K562 (cell line): ENCODE measurements at regions not wholly inside any gene's neighbourhood (a gene's known extent, or its start where the extent isn't known, plus 50 kb on each side); places are given as distances from the start of the nearest gene placed in this dataset.

Experiments
- ATAC-seq: fragments of 200-7000 bp; cut with Tn5 transposase; 3 replicates; pipeline ENCODE4 v1.9.1; 2020; ENCODE audit warnings: moderate library complexity
- BruUV-seq: library from RNA; stranded (reverse); fragments of 400-500 nt; replicated peaks from 2 replicates; lab custom pipeline; 2021; lab: Mats Ljungman, UMichigan
- CTCF ChIA-PET: fragments of 300-600 bp; formaldehyde crosslinking; extraction: SDS; loops from one replicate; lab custom pipeline; 2021; ENCODE audit warnings: low intra/inter-chr PET ratio; lab: Yijun Ruan, JAX
- POLR2A ChIA-PET: fragments of 300-600, 350-650 bp; sonication (Branson Sonifier 250); formaldehyde crosslinking; extraction: SDS; loops from one replicate; lab custom pipeline; 2021; ENCODE audit warnings: antibody characterized with exemption, inconsistent platforms; lab: Yijun Ruan, JAX
- DNase-seq, 4 experiments: peaks; one replicate each; pipeline versions ENCODE4 v3.0.0 to v3.0.0-alpha.2; 2011 to 2018; ENCODE audit warnings: low spot score in 3 of 4, mixed read lengths in 3 of 4; ENCODE audit errors: extremely low read depth in 1 of 4
- FAIRE-seq: peaks from 2 replicates; lab custom pipeline; 2011; peaks lifted over from hg19 to GRCh38; lab: Jason Lieb, UNC
- H2AFZ ChIP-seq: 2 replicates; pipeline ENCODE4 v1.6.0; 2011; ENCODE audit warnings: low read depth, low read length, control low read depth, inconsistent platforms
- H3K27ac ChIP-seq: fragments of 200-600 bp; 3 replicates; pipeline ENCODE4 v1.8.0; 2011; ENCODE audit warnings: low read depth, mild to moderate bottlenecking, control low read depth, inconsistent platforms, low read length, moderate library complexity, mixed read lengths; ENCODE audit errors: extremely low read depth
- H3K27me3 ChIP-seq, 2 experiments: fragments of 300-600 bp in 1 of 2; 2 replicates in 1 of 2; 3 replicates in 1 of 2; pipeline versions ENCODE4 v1.6.0 to v1.8.0; 2011; ENCODE audit warnings: inconsistent platforms in 2 of 2, low read length in 2 of 2, mild to moderate bottlenecking in 1 of 2, mixed read lengths in 1 of 2, moderate library complexity in 1 of 2; ENCODE audit not compliant: control insufficient read depth in 2 of 2, insufficient read depth in 2 of 2
- H3K36me3 ChIP-seq: fragments of 300-600 bp; 3 replicates; pipeline ENCODE4 v1.8.0; 2011; ENCODE audit warnings: mild to moderate bottlenecking, low read length, inconsistent platforms; ENCODE audit not compliant: control insufficient read depth, insufficient read depth
- H3K4me1 ChIP-seq, 2 experiments: fragments of 200-600 bp in 1 of 2; replicated peaks in 1 of 2; 2 replicates in 1 of 2; 3 replicates in 1 of 2; pipeline versions ENCODE4 v1.5.1 to v1.8.0; 2011; ENCODE audit warnings: inconsistent platforms in 2 of 2, low read length in 2 of 2, mild to moderate bottlenecking in 1 of 2, mixed read lengths in 1 of 2, moderate library complexity in 1 of 2; ENCODE audit not compliant: control insufficient read depth in 2 of 2, insufficient read depth in 2 of 2
- H3K4me2 ChIP-seq: 2 replicates; pipeline ENCODE4 v1.6.1; 2011; ENCODE audit warnings: low read length, control low read depth, inconsistent platforms, mixed read lengths; ENCODE audit not compliant: insufficient read depth
- H3K4me3 ChIP-seq: fragments of 200-600 bp; sonication (generic), shearing (Covaris generic); 2 replicates; pipeline ENCODE4 v1.5.1; 2016; ENCODE audit warnings: control low read depth, inconsistent platforms
- H3K79me2 ChIP-seq: fragments of 200-600 bp; 3 replicates; pipeline ENCODE4 v1.8.0; 2011; ENCODE audit warnings: low read length, inconsistent platforms; ENCODE audit not compliant: control insufficient read depth, insufficient read depth
- H3K9ac ChIP-seq, 2 experiments: 2 replicates each; pipeline versions ENCODE4 v1.6.0 to v1.6.1; 2011; ENCODE audit warnings: low read depth in 2 of 2, low read length in 2 of 2, control low read depth in 1 of 2, inconsistent platforms in 1 of 2, mild to moderate bottlenecking in 1 of 2, mixed read lengths in 1 of 2; ENCODE audit not compliant: insufficient read depth in 1 of 2
- H3K9me1 ChIP-seq: one replicate; pipeline ENCODE4 v1.6.0; 2011; ENCODE audit warnings: inconsistent platforms, mild to moderate bottlenecking, low read length, moderate library complexity; ENCODE audit not compliant: control insufficient read depth, insufficient read depth
- H3K9me3 ChIP-seq: replicated peaks from 2 replicates; pipeline ENCODE4 v1.5.1; 2011; ENCODE audit warnings: low read depth, low read length, inconsistent platforms; ENCODE audit not compliant: control insufficient read depth, insufficient read depth
- H4K20me1 ChIP-seq: replicated peaks from 2 replicates; pipeline ENCODE4 v1.6.1; 2011; ENCODE audit warnings: low read length, inconsistent platforms, mixed read lengths; ENCODE audit not compliant: control insufficient read depth, insufficient read depth
- ARID2 ChIP-seq: fragments of 450-650 bp; IDR thresholded peaks from 2 replicates; pipeline ENCODE4 v1.6.1; 2017; ENCODE audit warnings: antibody characterized with exemption, mild to moderate bottlenecking
- DMBX1 ChIP-seq: fragments of 250-450 bp; sonication (Bioruptor Pico); IDR thresholded peaks from 2 replicates; pipeline ENCODE4 v1.8.0; 2022; ENCODE audit warnings: inconsistent platforms, mild to moderate bottlenecking, moderate library complexity, borderline replicate concordance
- ELK1 ChIP-seq: sonication (generic); formaldehyde crosslinking; IDR thresholded peaks from 2 replicates; pipeline ENCODE4 v1.8.1; 2022; ENCODE audit warnings: missing genetic modification reagents
- NR2C1 ChIP-seq, 2 experiments: fragments of 450-650 bp; IDR thresholded peaks; 2 replicates each; pipeline ENCODE4 v1.6.1; 2017; ENCODE audit warnings: mild to moderate bottlenecking in 2 of 2, antibody characterized with exemption in 1 of 2, inconsistent platforms in 1 of 2, missing compliant biosample characterization in 1 of 2, missing genetic modification characterization in 1 of 2
- NRF1 ChIP-seq, 2 experiments: fragments of 450-650 bp; IDR thresholded peaks in 1 of 2; conservative IDR thresholded peaks in 1 of 2; 2 replicates each; pipeline ENCODE4 v1.6.1; 2014; ENCODE audit warnings: mild to moderate bottlenecking in 2 of 2
- RCOR1 ChIP-seq, 2 experiments: IDR thresholded peaks; 2 replicates each; pipeline ENCODE4 v1.6.1; 2012; ENCODE audit warnings: low read depth in 2 of 2, low read length in 2 of 2, borderline replicate concordance in 1 of 2, improper control_type of control experiment in 1 of 2
- SFPQ ChIP-seq: fragments of 200-400 bp; formaldehyde crosslinking; IDR thresholded peaks from 2 replicates; pipeline ENCODE4 v1.6.1; 2017; ENCODE audit warnings: mild to moderate bottlenecking, low read depth, low read length, moderate library complexity
- ZSCAN29 ChIP-seq: fragments of 450-650 bp; IDR thresholded peaks from 2 replicates; pipeline ENCODE4 v1.6.1; 2017
- WGBS: fragments of 100-300 bp; shearing (Covaris generic); methylation state at CpG from one replicate; pipeline ENCODE4 v1.1.6; 2016; ENCODE audit warnings: low coverage, mixed read lengths; ENCODE audit not compliant: insufficient coverage; ENCODE audit errors: missing lambda C conversion rate; 5-methylcytosine and 5-hydroxymethylcytosine counted together
- in situ Hi-C: fragments of 300-500 bp; cut with MboI; formaldehyde crosslinking; loops from 4 replicates; pipeline ENCODE4 v1.15.0; 2018; ENCODE audit warnings: inconsistent platforms, mixed read lengths
- intact Hi-C: fragments of 100-400 bp; cut with micrococcal nuclease; formaldehyde crosslinking; loops from 2 replicates; pipeline ENCODE4 v1.14.2; 2022

DNA sequence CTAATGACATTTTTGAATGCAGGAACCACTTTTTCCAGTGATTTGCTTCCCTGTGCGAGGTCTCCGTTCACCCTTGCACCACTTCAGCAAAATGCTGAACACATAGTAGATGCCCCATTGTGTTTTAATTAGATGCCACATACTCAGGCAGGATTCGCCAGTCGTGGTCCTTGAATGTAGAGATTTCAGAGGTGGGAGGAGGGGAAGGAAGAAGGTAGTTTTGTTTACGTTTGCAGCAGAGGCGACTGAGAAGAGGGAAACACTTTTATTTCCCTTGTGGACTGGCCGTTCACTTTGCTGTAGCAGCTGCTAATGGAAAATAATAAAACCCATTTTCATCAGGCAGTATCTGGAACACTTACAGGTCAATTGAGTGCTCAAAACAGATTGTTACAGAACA lies 262.8 kb upstream of the TBL1XR1 start:
- no peaks in the 10 kb centered on the region for H3K4me1 ChIP-seq
- H3K9ac ChIP-seq = no peak overlapping the region
- no peaks in the 10 kb centered on the region for H3K79me2 ChIP-seq
- ChIA-PET CTCF (no interaction called here), POLR2A (interaction anchor here (0.6 to 1.4 kb wide), 2 partner anchors 10 to 473 kb away, joined by 3 to 4 read pairs; no protein-coding TSS in a partner anchor)
- H3K27ac ChIP-seq = no peak overlapping the region
- no peaks in the 10 kb centered on the region; the same call in 1 of the 2 replicates for H3K9me3 ChIP-seq
- H4K20me1 ChIP-seq = no peaks in the 10 kb centered on the region
- H3K4me3 ChIP-seq = no peak overlapping the region
- no peaks in the 10 kb centered on the region for H3K27me3 ChIP-seq
- intact Hi-C loops (no loop called here), in situ Hi-C loops (no loop called here)
- H3K36me3 ChIP-seq = no peaks in the 10 kb centered on the region
- DNase-seq (no peak), FAIRE-seq (no peak), ATAC-seq (no peak)
- no peak overlapping the region for H3K4me2 ChIP-seq
- TF ChIP-seq ZSCAN29 (no peak), NRF1 (conservative IDR thresholded peaks at IDR 0.05 in 1 of 2, IDR thresholded peaks at IDR 0.05 in 1 of 2) (no peak), NR2C1 (IDR thresholded peaks at IDR 0.05) (no peak), NR2C1 (tag; IDR thresholded peaks at IDR 0.05) (no peak), RCOR1 (IDR thresholded peaks at IDR 0.05; ENCODE audit: borderline replicate concordance in 1 of 2, low read depth in 2 of 2, low read length in 2 of 2) (no peak), ARID2 (no peak), SFPQ (no peak), ELK1 (CRISPR knock-in tag) (no peak), DMBX1 (no peak)
- TF ChIP-seq, all 486 proteins: peak for 0
- BruUV-seq = no TSS peak
- Histone ChIP-seq H2AFZ (peak overlapping the region; percentile 60; the same call in 1 of the 2 replicates), H3K9me1 (no peaks in the 10 kb centered on the region)
- 22% methylated on average over 7 of the region's 7 CpGs for WGBS
